ENCODE measurements at regions not wholly inside any gene's neighbourhood (a gene's known extent, or its start where the extent isn't known, plus 50 kb on each side); places are given as distances from the start of the nearest gene placed in this dataset.

DNA sequence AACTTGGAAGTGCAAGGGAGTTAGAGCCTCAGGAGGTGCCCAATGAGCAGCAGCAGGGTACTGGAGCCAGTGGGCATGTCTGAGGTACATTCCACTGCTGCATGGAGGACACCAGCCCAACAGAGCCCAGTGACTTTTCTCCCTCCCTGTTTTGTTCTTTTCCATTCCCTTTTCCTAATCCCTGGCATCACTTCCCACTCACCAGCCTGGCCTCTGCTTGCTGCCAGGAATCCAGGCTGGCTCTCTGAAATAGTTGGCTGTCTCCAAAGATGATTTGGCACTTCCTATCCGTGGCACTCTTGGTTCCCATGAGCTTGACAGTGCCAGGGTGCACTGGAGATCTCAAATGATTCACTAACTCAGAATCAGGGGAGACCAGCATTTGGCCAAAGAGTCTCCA, 97.7 kb upstream of the ZPBP start:
- H3K4me1 Mint-ChIP-seq = no peaks in the 10 kb centered on the region
- DNase-seq = no peak
- Histone ChIP-seq H3K27me3 (ENCODE audit: control insufficient read depth, insufficient read depth, low read length, poor library complexity, severe bottlenecking) (no peaks in the 10 kb centered on the region), H3K27ac (ENCODE audit: low read depth, low read length) (no peak overlapping the region), H3K9me3 (ENCODE audit: control insufficient read depth, low read length) (no peaks in the 10 kb centered on the region), H3K4me1 (ENCODE audit: control insufficient read depth, insufficient read depth, low read length) (no peaks in the 10 kb centered on the region), H3K36me3 (ENCODE audit: control insufficient read depth, insufficient read depth, low read length) (no peaks in the 10 kb centered on the region), H3K9ac (ENCODE audit: extremely low read depth, low read length, poor library complexity, severe bottlenecking) (no peak overlapping the region), H3K4me3 (ENCODE audit: low read length) (no peak overlapping the region)
- WGBS, 2 experiments (ENCODE audit: insufficient coverage in 1 of 2, insufficient read length in 1 of 2) = 84 to 100% methylated on average over 1 of the region's 1 CpG
- H3K36me3 Mint-ChIP-seq (ENCODE audit: low read depth) = no peaks in the 10 kb centered on the region
- TF ChIP-seq CTCF (conservative IDR thresholded peaks at IDR 0.05) = no peak
- no peaks in the 10 kb centered on the region for H3K27me3 Mint-ChIP-seq (ENCODE audit: insufficient read depth)
- no peaks in the 10 kb centered on the region for H3K9me3 Mint-ChIP-seq
- H3K27ac Mint-ChIP-seq = no peak overlapping the region
- H3K4me3 Mint-ChIP-seq = no peak overlapping the region

DNA sequence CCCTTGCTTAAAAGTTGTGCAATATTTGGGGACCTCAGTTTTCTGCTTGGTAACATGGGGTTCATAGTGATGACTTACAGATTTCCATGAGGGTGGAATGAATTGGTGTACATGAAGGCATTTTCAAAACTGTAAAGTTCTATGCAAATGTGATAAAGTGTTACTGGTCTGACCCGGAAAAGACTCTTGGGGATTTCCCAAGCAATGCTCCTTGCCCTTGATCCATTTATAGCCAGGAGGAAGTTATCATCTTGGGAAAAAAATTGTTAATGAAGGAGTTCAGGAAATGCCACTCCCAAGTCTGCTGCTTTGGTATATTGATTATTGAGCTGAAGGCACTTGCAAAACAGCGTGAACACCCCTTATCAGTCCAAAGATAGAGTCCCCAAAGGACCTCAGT, 96.3 kb upstream of the ZPBP start:
- no peak overlapping the region for H3K4me3 Mint-ChIP-seq
- no peak overlapping the region for H3K27ac Mint-ChIP-seq
- Histone ChIP-seq H3K9ac (ENCODE audit: extremely low read depth, low read length, poor library complexity, severe bottlenecking) (no peak overlapping the region), H3K36me3 (ENCODE audit: control insufficient read depth, insufficient read depth, low read length) (no peaks in the 10 kb centered on the region), H3K4me1 (ENCODE audit: control insufficient read depth, insufficient read depth, low read length) (no peaks in the 10 kb centered on the region), H3K9me3 (ENCODE audit: control insufficient read depth, low read length) (no peaks in the 10 kb centered on the region), H3K27me3 (ENCODE audit: control insufficient read depth, insufficient read depth, low read length, poor library complexity, severe bottlenecking) (no peaks in the 10 kb centered on the region), H3K27ac (ENCODE audit: low read depth, low read length) (no peak overlapping the region), H3K4me3 (ENCODE audit: low read length) (no peak overlapping the region)
- 85% methylated on average over 2 of the region's 2 CpGs; no CpG with 5 or more reads in 1 of the 2 experiments for WGBS, 2 experiments (ENCODE audit: insufficient coverage in 1 of 2, insufficient read length in 1 of 2)
- no peaks in the 10 kb centered on the region for H3K4me1 Mint-ChIP-seq
- no peaks in the 10 kb centered on the region for H3K9me3 Mint-ChIP-seq
- no peaks in the 10 kb centered on the region for H3K27me3 Mint-ChIP-seq (ENCODE audit: insufficient read depth)
- no peak for DNase-seq
- no peaks in the 10 kb centered on the region for H3K36me3 Mint-ChIP-seq (ENCODE audit: low read depth)
- TF ChIP-seq CTCF (conservative IDR thresholded peaks at IDR 0.05) = no peak

DNA sequence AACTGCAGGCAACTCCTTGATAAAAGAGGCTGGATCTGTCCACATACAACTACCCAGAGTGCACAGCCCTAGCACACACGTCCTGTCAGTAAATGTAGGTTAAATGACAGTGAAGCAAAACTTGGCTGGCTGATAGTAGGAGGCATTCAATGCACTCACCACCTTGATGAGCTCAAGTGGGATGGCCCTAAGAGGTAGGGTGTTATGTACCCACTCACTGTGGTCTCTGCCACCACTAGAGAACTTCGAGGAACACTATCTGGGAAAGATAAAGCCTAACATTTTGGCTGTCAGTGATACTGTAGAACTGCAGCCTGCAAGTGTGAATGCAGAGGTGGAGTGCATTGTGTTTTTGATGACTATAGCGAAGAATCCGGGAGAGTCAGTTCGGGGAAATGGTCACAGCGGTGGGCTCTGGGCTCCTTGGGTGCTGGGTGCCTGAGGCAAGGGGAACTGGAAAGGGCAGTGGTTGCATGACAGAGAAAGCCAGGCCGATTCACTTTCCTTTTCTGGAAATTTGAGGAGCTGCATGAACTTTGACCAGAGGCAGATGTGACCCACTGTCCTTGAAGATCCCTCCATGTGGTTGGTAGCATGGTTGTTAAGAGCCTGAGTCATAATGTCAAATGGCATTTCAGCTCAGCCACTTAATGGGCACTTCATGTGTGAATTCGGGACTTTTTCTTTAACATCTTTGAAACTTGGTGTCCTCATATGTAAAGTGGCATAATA, 93.1 kb upstream of the ZPBP start:
- no peaks in the 10 kb centered on the region for H3K27me3 Mint-ChIP-seq (ENCODE audit: insufficient read depth)
- H3K9me3 Mint-ChIP-seq = no peaks in the 10 kb centered on the region
- 88 to 94% methylated on average over 3 to 8 of the region's 8 CpGs for WGBS, 2 experiments (ENCODE audit: insufficient coverage in 1 of 2, insufficient read length in 1 of 2)
- peak; percentile 43 for DNase-seq
- no peak overlapping the region for H3K4me3 Mint-ChIP-seq
- H3K4me1 Mint-ChIP-seq = peaks cover 8% of the 10 kb centered on the region
- TF ChIP-seq CTCF (conservative IDR thresholded peaks at IDR 0.05) = no peak
- Histone ChIP-seq H3K4me1 (ENCODE audit: control insufficient read depth, insufficient read depth, low read length) (no peaks in the 10 kb centered on the region), H3K27ac (ENCODE audit: low read depth, low read length) (no peak overlapping the region), H3K27me3 (ENCODE audit: control insufficient read depth, insufficient read depth, low read length, poor library complexity, severe bottlenecking) (no peaks in the 10 kb centered on the region), H3K9ac (ENCODE audit: extremely low read depth, low read length, poor library complexity, severe bottlenecking) (no peak overlapping the region), H3K4me3 (ENCODE audit: low read length) (no peak overlapping the region), H3K9me3 (ENCODE audit: control insufficient read depth, low read length) (no peaks in the 10 kb centered on the region), H3K36me3 (ENCODE audit: control insufficient read depth, insufficient read depth, low read length) (no peaks in the 10 kb centered on the region)
- H3K27ac Mint-ChIP-seq = no peak overlapping the region
- H3K36me3 Mint-ChIP-seq (ENCODE audit: low read depth) = no peaks in the 10 kb centered on the region
